ENCODE measurements at regions not wholly inside any gene's neighbourhood (a gene's known extent, or its start where the extent isn't known, plus 50 kb on each side); places are given as distances from the start of the nearest gene placed in this dataset.

DNA sequence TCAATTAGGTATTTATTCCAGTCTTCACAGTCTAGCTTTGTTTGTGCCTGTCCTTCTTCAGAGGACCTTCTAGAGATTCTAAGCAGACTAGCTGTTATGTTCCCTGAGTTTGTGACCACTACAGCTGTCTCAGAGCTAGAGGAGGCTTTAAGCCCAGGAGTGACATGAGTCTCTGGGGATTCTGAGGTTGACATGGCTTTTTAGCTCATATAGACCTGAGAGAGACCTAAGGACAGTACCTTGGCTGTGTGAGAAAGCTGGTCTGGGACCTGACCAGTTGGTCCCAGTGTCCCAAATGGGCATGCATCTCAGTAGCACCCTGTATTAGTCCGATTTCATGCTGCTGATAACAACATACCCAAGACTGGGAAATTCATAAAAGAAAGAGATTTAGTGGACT, 330.2 kb downstream of the DIPK2A start:
- no peak overlapping the region for H3K27ac ChIP-seq (ENCODE audit: low read length)
- H3K9me3 ChIP-seq (replicated peaks; ENCODE audit: control insufficient read depth, low read depth, low read length), result no peaks in the 10 kb centered on the region
- no peak for DNase-seq
- no peaks in the 10 kb centered on the region for H3K4me1 ChIP-seq (ENCODE audit: control insufficient read depth, insufficient read depth, low read length)
- H3K27me3 ChIP-seq (ENCODE audit: control insufficient read depth, insufficient read depth, low read length), result no peaks in the 10 kb centered on the region
- H3K4me3 ChIP-seq (ENCODE audit: low read length), result no peak overlapping the region
- no CpG with 5 or more reads among the region's 1 CpG for WGBS (ENCODE audit: insufficient coverage)
- no peaks in the 10 kb centered on the region for H3K36me3 ChIP-seq (ENCODE audit: control insufficient read depth, insufficient read depth, low read length)

DNA sequence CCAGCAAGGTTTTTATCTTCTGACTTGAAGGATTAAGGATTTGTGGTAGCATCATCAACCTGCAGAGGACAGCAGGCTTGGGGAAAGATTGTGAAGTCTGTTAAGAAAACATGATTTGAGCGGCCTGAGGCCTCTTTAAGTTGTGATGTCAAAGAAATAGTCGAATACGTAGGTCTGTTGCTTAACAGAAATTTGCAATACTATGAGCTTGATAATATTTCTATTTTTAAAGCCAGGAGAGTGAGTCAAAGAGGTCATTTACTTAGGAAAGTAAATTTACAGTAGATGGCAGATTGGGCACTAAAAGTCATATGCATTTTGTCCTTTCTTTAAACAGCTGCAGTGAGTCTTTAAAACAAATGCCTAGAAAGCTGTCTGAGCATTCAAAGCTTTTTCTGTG, 336.3 kb downstream of the DIPK2A start:
- Histone ChIP-seq H3K27ac (ENCODE audit: low read length) (no peak overlapping the region), H3K36me3 (ENCODE audit: control insufficient read depth, insufficient read depth, low read length) (no peaks in the 10 kb centered on the region), H3K4me1 (ENCODE audit: control insufficient read depth, insufficient read depth, low read length) (no peaks in the 10 kb centered on the region), H3K9me3 (replicated peaks; ENCODE audit: control insufficient read depth, low read depth, low read length) (no peaks in the 10 kb centered on the region), H3K4me3 (ENCODE audit: low read length) (no peak overlapping the region), H3K27me3 (ENCODE audit: control insufficient read depth, insufficient read depth, low read length) (no peaks in the 10 kb centered on the region)
- DNase-seq, result no peak
- no CpG with 5 or more reads among the region's 3 CpGs for whole genome bisulfite sequencing (ENCODE audit: insufficient coverage)

DNA sequence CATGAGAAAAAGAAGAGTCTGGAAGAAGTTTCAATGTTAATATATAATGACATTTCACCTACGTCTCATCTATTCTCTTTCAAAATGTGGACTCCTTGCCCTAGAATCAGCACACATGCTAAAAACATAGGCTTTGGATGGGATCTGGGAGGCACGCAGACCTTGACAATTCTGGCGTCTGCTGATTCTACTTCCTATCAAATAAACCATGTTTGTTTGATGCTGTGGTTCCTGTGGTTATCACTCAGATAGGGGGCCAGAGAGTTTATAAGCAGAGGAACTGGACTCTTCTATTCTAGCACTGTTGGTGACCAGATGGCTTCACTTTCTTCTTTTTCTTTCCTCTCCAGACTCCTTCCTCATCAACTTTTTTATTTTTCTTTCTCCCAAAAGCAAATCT, 336.8 kb downstream of the DIPK2A start:
- no peak for DNase-seq
- Histone ChIP-seq H3K4me3 (ENCODE audit: low read length) (no peak overlapping the region), H3K36me3 (ENCODE audit: control insufficient read depth, insufficient read depth, low read length) (no peaks in the 10 kb centered on the region), H3K4me1 (ENCODE audit: control insufficient read depth, insufficient read depth, low read length) (no peaks in the 10 kb centered on the region), H3K27ac (ENCODE audit: low read length) (no peak overlapping the region), H3K27me3 (ENCODE audit: control insufficient read depth, insufficient read depth, low read length) (no peaks in the 10 kb centered on the region), H3K9me3 (replicated peaks; ENCODE audit: control insufficient read depth, low read depth, low read length) (no peaks in the 10 kb centered on the region)
- no CpG with 5 or more reads among the region's 3 CpGs for whole genome bisulfite sequencing (ENCODE audit: insufficient coverage)

DNA sequence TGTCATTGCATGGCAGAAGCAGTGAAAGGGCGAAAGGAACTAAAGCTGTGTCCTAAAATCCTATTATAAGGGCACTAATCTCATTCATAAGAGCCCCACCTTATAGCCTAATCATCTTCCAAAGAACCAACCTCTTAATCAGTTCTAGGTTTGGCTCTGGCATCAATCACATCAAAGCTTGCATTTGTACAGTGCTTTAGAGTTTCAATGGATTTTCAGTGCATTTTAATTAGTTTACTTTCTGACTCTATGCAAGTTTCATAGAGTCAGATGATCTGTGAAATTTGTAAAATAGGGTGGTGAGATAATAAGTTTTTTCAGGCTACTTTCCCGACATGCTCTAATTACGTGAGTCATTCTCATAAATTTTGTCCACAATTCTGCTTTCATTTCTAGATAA, 341.1 kb downstream of the DIPK2A start:
- Histone ChIP-seq H3K27ac (ENCODE audit: low read length) (no peak overlapping the region), H3K9me3 (replicated peaks; ENCODE audit: control insufficient read depth, low read depth, low read length) (no peaks in the 10 kb centered on the region), H3K27me3 (ENCODE audit: control insufficient read depth, insufficient read depth, low read length) (no peaks in the 10 kb centered on the region), H3K4me3 (ENCODE audit: low read length) (no peak overlapping the region), H3K36me3 (ENCODE audit: control insufficient read depth, insufficient read depth, low read length) (no peaks in the 10 kb centered on the region), H3K4me1 (ENCODE audit: control insufficient read depth, insufficient read depth, low read length) (no peaks in the 10 kb centered on the region)
- no CpG with 5 or more reads among the region's 3 CpGs for WGBS (ENCODE audit: insufficient coverage)
- no peak for DNase-seq

DNA sequence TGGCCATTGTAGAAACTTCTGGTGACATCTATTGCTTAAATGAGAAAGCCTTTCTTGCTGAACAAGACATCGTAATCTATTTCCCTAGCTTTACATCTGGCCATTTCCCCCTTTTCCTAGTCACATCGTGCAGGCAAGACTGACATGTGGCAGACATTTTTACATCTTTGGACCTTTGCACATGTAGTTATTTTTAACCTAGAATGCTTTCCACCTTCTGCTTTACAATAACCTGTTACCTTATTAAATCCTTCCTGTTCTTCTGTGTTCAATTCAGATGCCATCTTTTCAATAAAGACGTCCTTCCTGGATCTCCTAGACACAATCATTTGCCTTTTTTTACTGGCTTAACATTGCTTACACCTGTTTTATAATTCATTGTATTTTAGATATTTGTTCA, 343.3 kb downstream of the DIPK2A start:
- H3K9me3 ChIP-seq (replicated peaks; ENCODE audit: control insufficient read depth, low read depth, low read length), result no peaks in the 10 kb centered on the region
- WGBS (ENCODE audit: insufficient coverage), result 14% methylated on average over 1 of the region's 3 CpGs
- H3K27me3 ChIP-seq (ENCODE audit: control insufficient read depth, insufficient read depth, low read length), result no peaks in the 10 kb centered on the region
- no peak overlapping the region for H3K4me3 ChIP-seq (ENCODE audit: low read length)
- H3K27ac ChIP-seq (ENCODE audit: low read length), result no peak overlapping the region
- DNase-seq, result no peak
- H3K36me3 ChIP-seq (ENCODE audit: control insufficient read depth, insufficient read depth, low read length), result no peaks in the 10 kb centered on the region
- H3K4me1 ChIP-seq (ENCODE audit: control insufficient read depth, insufficient read depth, low read length), result no peaks in the 10 kb centered on the region

DNA sequence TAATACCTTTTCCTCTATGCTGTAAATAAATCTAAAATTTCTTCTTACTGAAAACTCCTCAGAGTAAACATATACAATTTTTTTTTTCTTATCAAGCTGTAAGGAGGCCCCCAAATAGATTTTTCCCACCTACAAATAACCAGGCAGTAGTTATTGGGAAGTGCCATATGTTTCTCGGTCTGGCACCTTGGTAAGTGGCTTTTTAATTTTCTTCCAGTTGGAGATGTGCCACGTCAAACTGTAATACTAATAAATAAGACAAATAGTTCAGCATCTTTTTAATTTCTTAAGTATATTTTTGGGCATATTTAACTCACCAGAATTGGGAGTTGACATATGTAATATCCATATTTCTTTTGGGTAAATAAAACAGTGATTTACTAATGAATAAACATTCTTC, 346.3 kb downstream of the DIPK2A start:
- Histone ChIP-seq H3K9me3 (replicated peaks; ENCODE audit: control insufficient read depth, low read depth, low read length) (no peaks in the 10 kb centered on the region), H3K4me3 (ENCODE audit: low read length) (no peak overlapping the region), H3K27ac (ENCODE audit: low read length) (no peak overlapping the region), H3K27me3 (ENCODE audit: control insufficient read depth, insufficient read depth, low read length) (no peaks in the 10 kb centered on the region), H3K4me1 (ENCODE audit: control insufficient read depth, insufficient read depth, low read length) (no peaks in the 10 kb centered on the region), H3K36me3 (ENCODE audit: control insufficient read depth, insufficient read depth, low read length) (no peaks in the 10 kb centered on the region)
- DNase-seq, result no peak
- WGBS (ENCODE audit: insufficient coverage), result no CpG with 5 or more reads among the region's 2 CpGs

- no peaks in the 10 kb centered on the region for H3K4me1 ChIP-seq (ENCODE audit: control insufficient read depth, insufficient read depth, low read length)
- H3K4me3 ChIP-seq (ENCODE audit: low read length), result no peak overlapping the region
- H3K9me3 ChIP-seq (replicated peaks; ENCODE audit: control insufficient read depth, low read depth, low read length), result no peaks in the 10 kb centered on the region
- H3K36me3 ChIP-seq (ENCODE audit: control insufficient read depth, insufficient read depth, low read length), result no peaks in the 10 kb centered on the region
- H3K27me3 ChIP-seq (ENCODE audit: control insufficient read depth, insufficient read depth, low read length), result no peaks in the 10 kb centered on the region
- DNase-seq, result no peak
- WGBS (ENCODE audit: insufficient coverage), result 83% methylated on average over 1 of the region's 2 CpGs
- H3K27ac ChIP-seq (ENCODE audit: low read length), result no peak overlapping the region
Observed at GRCh38 chr3:144324076-144324475, 352.5 kb downstream of the DIPK2A start.

DNA sequence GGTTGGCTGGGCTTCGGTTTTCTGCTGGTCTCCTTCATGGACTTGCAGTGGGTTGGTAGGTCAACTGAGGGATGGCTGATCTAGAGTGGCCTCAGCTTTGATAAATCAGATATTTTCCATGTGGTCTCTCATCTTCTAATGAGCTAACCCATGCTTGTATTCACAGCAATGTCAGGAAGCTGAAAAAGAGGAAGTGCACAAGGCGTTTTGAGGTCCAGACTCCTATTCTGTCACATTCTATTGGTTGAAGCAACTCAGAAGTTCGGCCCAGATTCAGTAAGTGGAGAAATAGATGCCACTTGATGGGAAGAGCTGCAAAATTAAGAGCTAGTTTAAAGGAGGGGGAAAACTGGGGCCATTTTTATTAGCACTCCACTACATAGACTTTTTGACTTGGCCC, 361.2 kb downstream of the DIPK2A start:
- no peaks in the 10 kb centered on the region for H3K9me3 ChIP-seq (replicated peaks; ENCODE audit: control insufficient read depth, low read depth, low read length)
- no CpG with 5 or more reads among the region's 3 CpGs for WGBS (ENCODE audit: insufficient coverage)

GRCh38 chr3:144341471-144341870, 369.8 kb downstream of the DIPK2A start:
- no peak for DNase-seq
- 70% methylated on average over 2 of the region's 4 CpGs for WGBS (ENCODE audit: insufficient coverage)

More for the DNA sequence above, 361.2 kb downstream of the DIPK2A start:
- H3K27ac ChIP-seq (ENCODE audit: low read length), result no peak overlapping the region
- no peak overlapping the region for H3K4me3 ChIP-seq (ENCODE audit: low read length)
- H3K36me3 ChIP-seq (ENCODE audit: control insufficient read depth, insufficient read depth, low read length), result no peaks in the 10 kb centered on the region
- H3K4me1 ChIP-seq (ENCODE audit: control insufficient read depth, insufficient read depth, low read length), result no peaks in the 10 kb centered on the region
- DNase-seq, result no peak
- no peaks in the 10 kb centered on the region for H3K27me3 ChIP-seq (ENCODE audit: control insufficient read depth, insufficient read depth, low read length)

DNA sequence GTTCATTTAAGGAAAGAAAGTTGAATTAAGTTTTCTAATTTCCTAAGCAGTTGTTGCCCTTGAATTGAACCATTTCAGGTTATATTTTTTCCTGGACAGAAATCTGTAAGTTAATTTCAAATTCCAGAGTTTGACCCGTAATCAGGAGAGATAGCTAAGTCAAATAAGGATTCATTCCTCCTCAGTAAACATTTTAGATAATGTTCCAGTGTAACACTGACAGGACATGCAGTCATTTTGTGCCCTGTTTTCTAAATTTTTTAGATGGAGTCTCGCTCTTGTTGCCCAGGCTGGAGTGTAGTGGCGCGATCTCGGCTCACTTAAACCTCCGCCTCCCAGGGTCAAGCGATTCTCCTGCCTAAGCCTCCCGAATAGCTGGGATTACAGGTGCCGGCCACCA, 371.7 kb downstream of the DIPK2A start:
- no peaks in the 10 kb centered on the region for H3K36me3 ChIP-seq (ENCODE audit: control insufficient read depth, insufficient read depth, low read length)
- WGBS (ENCODE audit: insufficient coverage), result 98% methylated on average over 8 of the region's 9 CpGs
- no peaks in the 10 kb centered on the region for H3K4me1 ChIP-seq (ENCODE audit: control insufficient read depth, insufficient read depth, low read length)
- H3K27ac ChIP-seq (ENCODE audit: low read length), result no peak overlapping the region
- no peak overlapping the region for H3K4me3 ChIP-seq (ENCODE audit: low read length)
- H3K27me3 ChIP-seq (ENCODE audit: control insufficient read depth, insufficient read depth, low read length), result no peaks in the 10 kb centered on the region
- DNase-seq, result no peak
- no peaks in the 10 kb centered on the region for H3K9me3 ChIP-seq (replicated peaks; ENCODE audit: control insufficient read depth, low read depth, low read length)

More at GRCh38 chr3:144341471-144341870, 369.8 kb downstream of the DIPK2A start:
- Histone ChIP-seq H3K36me3 (ENCODE audit: control insufficient read depth, insufficient read depth, low read length) (no peaks in the 10 kb centered on the region), H3K4me1 (ENCODE audit: control insufficient read depth, insufficient read depth, low read length) (no peaks in the 10 kb centered on the region), H3K27ac (ENCODE audit: low read length) (no peak overlapping the region), H3K27me3 (ENCODE audit: control insufficient read depth, insufficient read depth, low read length) (no peaks in the 10 kb centered on the region), H3K9me3 (replicated peaks; ENCODE audit: control insufficient read depth, low read depth, low read length) (no peaks in the 10 kb centered on the region), H3K4me3 (ENCODE audit: low read length) (no peak overlapping the region)

DNA sequence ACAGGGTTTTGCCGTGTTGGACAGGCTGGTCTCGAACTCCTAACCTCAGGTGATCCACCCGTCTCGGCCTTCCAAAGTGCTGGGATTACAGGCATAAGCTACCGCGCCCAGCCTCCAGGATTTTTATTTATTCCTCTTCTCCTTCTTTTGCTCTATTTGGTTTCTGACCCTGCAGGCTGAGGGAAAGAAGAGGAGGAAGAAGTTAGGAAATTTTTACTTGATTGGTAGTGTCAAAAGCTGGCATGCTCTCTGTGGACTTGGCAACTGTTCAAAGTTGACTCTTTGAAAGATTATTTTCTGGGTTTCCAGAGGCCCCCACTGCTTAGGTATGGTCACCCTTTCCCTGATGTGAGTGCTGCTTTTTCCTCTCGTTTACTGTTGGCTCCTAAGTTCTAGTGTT, 372.2 kb downstream of the DIPK2A start:
- H3K4me3 ChIP-seq (ENCODE audit: low read length), result no peak overlapping the region
- H3K27ac ChIP-seq (ENCODE audit: low read length), result no peak overlapping the region
- WGBS (ENCODE audit: insufficient coverage), result 100% methylated on average over 2 of the region's 7 CpGs
- no peak for DNase-seq
- H3K36me3 ChIP-seq (ENCODE audit: control insufficient read depth, insufficient read depth, low read length), result no peaks in the 10 kb centered on the region
- H3K4me1 ChIP-seq (ENCODE audit: control insufficient read depth, insufficient read depth, low read length), result no peaks in the 10 kb centered on the region
- H3K9me3 ChIP-seq (replicated peaks; ENCODE audit: control insufficient read depth, low read depth, low read length), result no peaks in the 10 kb centered on the region
- no peaks in the 10 kb centered on the region for H3K27me3 ChIP-seq (ENCODE audit: control insufficient read depth, insufficient read depth, low read length)

Measured in muscle of leg (tissue), 3 donors.